A549 (cell line): ENCODE measurements at regions not wholly inside any gene's neighbourhood (a gene's known extent, or its start where the extent isn't known, plus 50 kb on each side); places are given as distances from the start of the nearest gene placed in this dataset.

Experiments
- ATAC-seq, 2 experiments: fragments of 200-7000 bp in 1 of 2; fragments of >200 bp in 1 of 2; cut with Nextera tagmentation in 1 of 2; cut with Tn5 transposase in 1 of 2; 3 replicates each; pipeline versions ENCODE4 v1.8.0 to v1.9.1; 2018 to 2020; ENCODE audit warnings: mild to moderate bottlenecking in 1 of 2, moderate library complexity in 1 of 2
- CTCF ChIA-PET: fragments of 300-600 bp; sonication (Branson Sonifier 250); formaldehyde crosslinking; extraction: SDS; loops from one replicate; lab custom pipeline; 2021; ENCODE audit warnings: antibody characterized with exemption, inconsistent platforms; lab: Yijun Ruan, JAX
- POLR2A ChIA-PET: fragments of 350-600 bp; formaldehyde crosslinking; extraction: SDS; loops from one replicate; lab custom pipeline; 2021; ENCODE audit warnings: antibody characterized with exemption, inconsistent platforms; lab: Yijun Ruan, JAX
- DNase-seq, 2 experiments: peaks; one replicate each; pipeline versions ENCODE4 v3.0.0 to v3.0.0-alpha.2; 2011 to 2016; ENCODE audit warnings: low read depth in 1 of 2, low spot score in 1 of 2
- FAIRE-seq: peaks from 2 replicates; lab custom pipeline; 2011; peaks lifted over from hg19 to GRCh38; lab: Jason Lieb, UNC
- H3K27ac ChIP-seq, 2 experiments: fragments of >200 bp; sonication (Bioruptor Twin); formaldehyde crosslinking; 3 replicates each; pipeline ENCODE4 v1.5.1; 2016 to 2017
- H3K4me1 ChIP-seq: fragments of >200 bp; sonication (Bioruptor Twin); formaldehyde crosslinking; 3 replicates; pipeline ENCODE4 v1.6.1; 2016
- H3K4me2 ChIP-seq: fragments of >200 bp; sonication (Bioruptor Twin); formaldehyde crosslinking; 3 replicates; pipeline ENCODE4 v1.6.1; 2016
- H3K4me3 ChIP-seq: fragments of >200 bp; sonication (Bioruptor Twin); formaldehyde crosslinking; 3 replicates; pipeline ENCODE4 v1.5.1; 2016
- H3K9me3 ChIP-seq: fragments of >200 bp; sonication (Bioruptor Twin); formaldehyde crosslinking; 3 replicates; pipeline ENCODE4 v1.6.1; 2016
- BCL3 ChIP-seq: fragments of >200 bp; sonication (Bioruptor Twin); formaldehyde crosslinking; IDR thresholded peaks from 3 replicates; pipeline ENCODE4 v1.6.1; 2016
- BHLHE40 ChIP-seq: IDR thresholded peaks from 2 replicates; pipeline ENCODE4 v1.6.1; 2012; ENCODE audit warnings: low read depth, low read length, inconsistent platforms
- CHD4 ChIP-seq: fragments of 200-600 bp; sonication (generic); IDR thresholded peaks from 2 replicates; pipeline ENCODE4 v1.6.1; 2016; ENCODE audit warnings: antibody characterized with exemption, mild to moderate bottlenecking, borderline replicate concordance
- ELK1 ChIP-seq: fragments of 150-350 bp; IDR thresholded peaks from 2 replicates; pipeline ENCODE4 v1.6.1; 2014; ENCODE audit warnings: low read depth, mild to moderate bottlenecking, low read length
- ESRRA ChIP-seq: fragments of 150-350 bp; IDR thresholded peaks from 2 replicates; pipeline ENCODE4 v1.6.1; 2014; ENCODE audit warnings: mild to moderate bottlenecking, low read length, borderline replicate concordance
- FOSL2 ChIP-seq, 2 experiments: fragments of 450-650 bp in 1 of 2; fragments of >200 bp in 1 of 2; sonication (Bioruptor Twin) in 1 of 2; formaldehyde crosslinking; IDR thresholded peaks; 2 replicates each; pipeline versions ENCODE4 v1.5.0 to v1.6.1; 2016 to 2020; ENCODE audit warnings: mild to moderate bottlenecking in 1 of 2, moderate library complexity in 1 of 2
- HES2 ChIP-seq: fragments of >200 bp; sonication (Bioruptor Twin); formaldehyde crosslinking; IDR thresholded peaks from 2 replicates; pipeline ENCODE4 v1.6.1; 2016
- HEYL ChIP-seq: fragments of 250-450 bp; sonication (Bioruptor Pico); IDR thresholded peaks from 2 replicates; pipeline ENCODE4 v1.8.0; 2021; ENCODE audit warnings: mild to moderate bottlenecking, moderate library complexity
- HOXB5 ChIP-seq: fragments of 250-450 bp; sonication (Bioruptor Pico); IDR thresholded peaks from 2 replicates; pipeline ENCODE4 v1.5.0; 2020; ENCODE audit warnings: mild to moderate bottlenecking, moderate library complexity
- JUN ChIP-seq, 2 experiments: fragments of >200 bp; sonication (Bioruptor Twin); formaldehyde crosslinking; IDR thresholded peaks; 2 replicates in 1 of 2; 3 replicates in 1 of 2; pipeline ENCODE4 v1.6.1; 2016 to 2017
- JUNB ChIP-seq: fragments of >200 bp; sonication (Bioruptor Twin); formaldehyde crosslinking; IDR thresholded peaks from 2 replicates; pipeline ENCODE4 v1.6.1; 2016
- KDM5A ChIP-seq: fragments of 200-600 bp; sonication (generic); IDR thresholded peaks from 2 replicates; pipeline ENCODE4 v1.6.1; 2016; ENCODE audit warnings: antibody characterized with exemption, mild to moderate bottlenecking
- MAZ ChIP-seq: fragments of 150-350 bp; IDR thresholded peaks from 2 replicates; pipeline ENCODE4 v1.6.1; 2014; ENCODE audit warnings: antibody characterized with exemption, low read depth, low read length, borderline replicate concordance
- NPAS2 ChIP-seq: fragments of 250-450 bp; sonication (Bioruptor Pico); IDR thresholded peaks from 2 replicates; pipeline ENCODE4 v1.8.0; 2022; ENCODE audit warnings: mild to moderate bottlenecking, moderate library complexity, borderline replicate concordance
- NR3C1 ChIP-seq: fragments of >200 bp; sonication (Bioruptor Twin); formaldehyde crosslinking; IDR thresholded peaks from 3 replicates; pipeline ENCODE4 v1.6.1; 2017
- PBX3 ChIP-seq: IDR thresholded peaks from 2 replicates; pipeline ENCODE4 v1.6.1; 2012
- POLR2A ChIP-seq: IDR thresholded peaks from 2 replicates; pipeline ENCODE4 v1.6.1; 2012; ENCODE audit warnings: mild to moderate bottlenecking, low read length
- POLR2AphosphoS2 ChIP-seq: conservative IDR thresholded peaks from 2 replicates; pipeline ENCODE4 v1.6.1; 2012; ENCODE audit warnings: low read length, improper control_type of control experiment, inconsistent platforms
- RAD21 ChIP-seq, 2 experiments: fragments of >200 bp in 1 of 2; sonication (Bioruptor Twin) in 1 of 2; formaldehyde crosslinking in 1 of 2; IDR thresholded peaks in 1 of 2; conservative IDR thresholded peaks in 1 of 2; 2 replicates in 1 of 2; 3 replicates in 1 of 2; pipeline ENCODE4 v1.6.1; 2012 to 2018; ENCODE audit warnings: inconsistent platforms in 1 of 2
- RARB ChIP-seq: fragments of 250-450 bp; sonication (Bioruptor Pico); IDR thresholded peaks from 2 replicates; pipeline ENCODE4 v1.8.0; 2021; ENCODE audit warnings: mild to moderate bottlenecking, moderate library complexity
- RCOR1 ChIP-seq: fragments of 150-350 bp; IDR thresholded peaks from 2 replicates; pipeline ENCODE4 v1.6.1; 2014; ENCODE audit warnings: antibody characterized with exemption, low read length, low read depth
- RFX5 ChIP-seq: fragments of 450-650 bp; IDR thresholded peaks from 2 replicates; pipeline ENCODE4 v1.7.1; 2014; ENCODE audit warnings: antibody characterized with exemption, mild to moderate bottlenecking, moderate library complexity
- RNF2 ChIP-seq: fragments of 200-600 bp; sonication (generic); IDR thresholded peaks from 2 replicates; pipeline ENCODE4 v1.6.1; 2016; ENCODE audit warnings: low read depth, mild to moderate bottlenecking, antibody characterized with exemption, moderate library complexity, borderline replicate concordance
- SMC3 ChIP-seq: fragments of >200 bp; sonication (Bioruptor Twin); formaldehyde crosslinking; IDR thresholded peaks from 3 replicates; pipeline ENCODE4 v1.6.1; 2018; ENCODE audit warnings: inconsistent platforms
- TFCP2L1 ChIP-seq: fragments of 250-450 bp; sonication (Bioruptor Pico); IDR thresholded peaks from 2 replicates; pipeline ENCODE4 v1.5.0; 2021; ENCODE audit warnings: mild to moderate bottlenecking
- ZC3H11A ChIP-seq: fragments of 450-650 bp; IDR thresholded peaks from 2 replicates; pipeline ENCODE4 v1.6.1; 2014; ENCODE audit warnings: antibody characterized with exemption, mild to moderate bottlenecking
- ZFP36 ChIP-seq: fragments of 450-650 bp; IDR thresholded peaks from 2 replicates; pipeline ENCODE4 v1.6.1; 2014; ENCODE audit warnings: borderline replicate concordance; ENCODE audit not compliant: partially characterized antibody
- ZNF302 ChIP-seq: fragments of 250-450 bp; sonication (Bioruptor Pico); IDR thresholded peaks from 2 replicates; pipeline ENCODE4 v1.9.0; 2021; ENCODE audit warnings: inconsistent platforms, mild to moderate bottlenecking, moderate library complexity
- WGBS: methylation state at CpG from one replicate; pipeline ENCODE4 v1.1.6; 2017; ENCODE audit errors: missing lambda C conversion rate; 5-methylcytosine and 5-hydroxymethylcytosine counted together

- ATAC-seq (no peak), FAIRE-seq (no peak), DNase-seq (peak in 1 of 2 experiments; percentile 6)
- TF ChIP-seq CHD4 (no peak), RFX5 (no peak), RAD21 (conservative IDR thresholded peaks at IDR 0.05 in 1 of 2, IDR thresholded peaks at IDR 0.05 in 1 of 2) (no peak), RNF2 (no peak), HES2 (no peak), ZC3H11A (no peak), RCOR1 (no peak), SMC3 (no peak), RARB (CRISPR knock-in tag) (no peak), ZFP36 (no peak), TFCP2L1 (CRISPR knock-in tag) (no peak), BHLHE40 (no peak), JUN (IDR thresholded peaks at IDR 0.05) (no peak), HOXB5 (no peak), HEYL (CRISPR knock-in tag) (no peak), MAZ (no peak), BCL3 (no peak), ELK1 (no peak), POLR2A (no peak)
- Histone ChIP-seq H3K4me3 (no peak overlapping the region), H3K9me3 (no peaks in the 10 kb centered on the region), H3K4me2 (no peak overlapping the region), H3K27ac (no peak overlapping the region), H3K4me1 (no peaks in the 10 kb centered on the region)
- POLR2A ChIA-PET = no interaction called here
- CTCF ChIA-PET = interaction anchor here (0.7 kb wide), 1 partner anchor 87 kb away, joined by 3 read pairs; no protein-coding TSS in a partner anchor
- 84% methylated on average over 2 of the region's 2 CpGs for WGBS
Observed at GRCh38 chr13:34246511-34246910, 428.6 kb downstream of the RFC3 start.

- no peak for DNase-seq
- ChIA-PET CTCF (no interaction called here), POLR2A (no interaction called here)
- Histone ChIP-seq H3K27ac (no peak overlapping the region), H3K9me3 (no peaks in the 10 kb centered on the region), H3K4me1 (no peaks in the 10 kb centered on the region), H3K4me3 (no peak overlapping the region), H3K4me2 (no peak overlapping the region)
- TF ChIP-seq FOSL2 (IDR thresholded peaks at IDR 0.05) (no peak), FOSL2 (CRISPR knock-in tag; IDR thresholded peaks at IDR 0.05) (no peak), BHLHE40 (no peak), JUNB (no peak), KDM5A (no peak)
- FAIRE-seq = no peak
- no peak for ATAC-seq
- WGBS = 89% methylated on average over 1 of the region's 1 CpG
Observed at GRCh38 chr13:34247596-34247995, 429.6 kb downstream of the RFC3 start.

- ChIA-PET POLR2A (no interaction called here), CTCF (interaction anchor here (0.5 kb wide), 1 partner anchor 239 kb away, joined by 3 read pairs; no protein-coding TSS in a partner anchor)
- Histone ChIP-seq H3K9me3 (no peaks in the 10 kb centered on the region), H3K4me3 (no peak overlapping the region), H3K4me2 (no peak overlapping the region), H3K27ac (peak overlapping the region; percentile 0 to 6; a peak in 1 of 6 replicates), H3K4me1 (no peaks in the 10 kb centered on the region)
- FAIRE-seq (no peak), DNase-seq (no peak), ATAC-seq (no peak)
- 80% methylated on average over 3 of the region's 3 CpGs for WGBS
- no peak for TF ChIP-seq NR3C1
- TF ChIP-seq POLR2AphosphoS2 = no peak
- no peak for TF ChIP-seq NPAS2
- TF ChIP-seq ZFP36 = no peak
- TF ChIP-seq POLR2A = no peak
- TF ChIP-seq ESRRA = no peak
- TF ChIP-seq ELK1 = no peak
- no peak for TF ChIP-seq PBX3
- no peak for TF ChIP-seq ZNF302 (CRISPR knock-in tag)
Observed at GRCh38 chr13:34249546-34250039, 431.6 kb downstream of the RFC3 start.
